Adrenal gland (tissue), 5 donors: ENCODE measurements at regions not wholly inside any gene's neighbourhood (a gene's known extent, or its start where the extent isn't known, plus 50 kb on each side); places are given as distances from the start of the nearest gene placed in this dataset.
"Not testable (repeated sequence)": the region's sequence is repeated elsewhere in the genome, so short reads cannot be mapped to it uniquely, and the experiment has no call there.

Experiments used
- CTCF ChIP-seq, 6 experiments: fragments of 450-650 bp in 4 of 6; fragments of 200-600 bp in 2 of 6; sonication (generic) in 1 of 6; IDR thresholded peaks; 1 replicate in 5 of 6; 2 replicates in 1 of 6; pipeline versions ENCODE4 v1.5.1 to v1.8.0; 2016 to 2021; ENCODE audit warnings: antibody characterized with exemption in 6 of 6, mild to moderate bottlenecking in 2 of 6, moderate library complexity in 1 of 6
- POLR2A ChIP-seq, 2 donors: fragments of 450-650 bp; IDR thresholded peaks; one replicate each; pipeline ENCODE4 v1.6.1; 2017; ENCODE audit warnings: antibody characterized with exemption in 2 of 2, mild to moderate bottlenecking in 2 of 2, moderate library complexity in 1 of 2
- donor health status: DM: no; HTN: no; CAD: no.

GRCh38 chr22:11030571-11031410, 4497.2 kb upstream of the OR11H1 start:
- not testable (repeated sequence) for TF ChIP-seq CTCF, POLR2A (IDR thresholded peaks at IDR 0.05)
